Astrocyte (in vitro differentiated cells and primary cell): ENCODE measurements at regions not wholly inside any gene's neighbourhood (a gene's known extent, or its start where the extent isn't known, plus 50 kb on each side); places are given as distances from the start of the nearest gene placed in this dataset.

Source experiments
- DNase-seq: peaks from one replicate; pipeline ENCODE4 v3.0.0-alpha.2; 2010; ENCODE audit warnings: low read depth
- FAIRE-seq: peaks from 2 replicates; lab custom pipeline; 2011; peaks lifted over from hg19 to GRCh38; lab: Jason Lieb, UNC
- H2AFZ ChIP-seq: 2 replicates; pipeline ENCODE4 v1.6.0; 2012; ENCODE audit warnings: low read depth, low read length, inconsistent platforms
- H3K27ac ChIP-seq: 2 replicates; pipeline ENCODE4 v1.5.1; 2011; ENCODE audit warnings: low read depth, low read length, inconsistent platforms
- H3K27me3 ChIP-seq: 2 replicates; pipeline ENCODE4 v1.6.0; 2011; ENCODE audit warnings: low read length, inconsistent platforms; ENCODE audit not compliant: insufficient read depth
- H3K36me3 ChIP-seq: 2 replicates; pipeline ENCODE4 v1.5.1; 2011; ENCODE audit warnings: low read length, inconsistent platforms; ENCODE audit not compliant: insufficient read depth
- H3K4me1 ChIP-seq: 2 replicates; pipeline ENCODE4 v1.5.1; 2011; ENCODE audit warnings: low read length, inconsistent platforms; ENCODE audit not compliant: insufficient read depth
- H3K4me2 ChIP-seq: 2 replicates; pipeline ENCODE4 v1.6.0; 2012; ENCODE audit warnings: low read length, inconsistent platforms
- H3K4me3 ChIP-seq: 2 replicates; pipeline ENCODE4 v1.5.1; 2011; ENCODE audit warnings: low read depth, mild to moderate bottlenecking, low read length, inconsistent platforms; ENCODE audit not compliant: insufficient read depth
- H3K79me2 ChIP-seq: 2 replicates; pipeline ENCODE4 v1.6.0; 2012; ENCODE audit warnings: mild to moderate bottlenecking, low read length, inconsistent platforms; ENCODE audit not compliant: insufficient read depth
- H3K9ac ChIP-seq: 2 replicates; pipeline ENCODE4 v1.6.0; 2012; ENCODE audit warnings: mild to moderate bottlenecking, low read length, inconsistent platforms
- H3K9me3 ChIP-seq: 2 replicates; pipeline ENCODE4 v1.5.1; 2012; ENCODE audit warnings: low read depth, mild to moderate bottlenecking, low read length, inconsistent platforms; ENCODE audit not compliant: insufficient read depth
- H4K20me1 ChIP-seq: 2 replicates; pipeline ENCODE4 v1.6.0; 2012; ENCODE audit warnings: low read length, inconsistent platforms; ENCODE audit not compliant: insufficient read depth
- H3K27ac Mint-ChIP-seq: one replicate; pipeline ENCODE4 v1.8.0; 2021; ENCODE audit warnings: mild to moderate bottlenecking, mixed read lengths; ENCODE audit not compliant: unreplicated experiment
- H3K27me3 Mint-ChIP-seq: one replicate; pipeline ENCODE4 v1.8.0; 2021; ENCODE audit warnings: low read depth, mixed read lengths; ENCODE audit not compliant: unreplicated experiment
- H3K36me3 Mint-ChIP-seq: one replicate; pipeline ENCODE4 v1.8.0; 2021; ENCODE audit warnings: low read depth, mixed read lengths; ENCODE audit not compliant: unreplicated experiment
- H3K4me1 Mint-ChIP-seq: one replicate; pipeline ENCODE4 v1.8.0; 2021; ENCODE audit warnings: low read depth, mixed read lengths; ENCODE audit not compliant: unreplicated experiment
- H3K4me3 Mint-ChIP-seq: one replicate; pipeline ENCODE4 v1.8.0; 2021; ENCODE audit warnings: mild to moderate bottlenecking, moderate library complexity, mixed read lengths; ENCODE audit not compliant: unreplicated experiment
- H3K9me3 Mint-ChIP-seq: one replicate; pipeline ENCODE4 v1.8.0; 2021; ENCODE audit warnings: mild to moderate bottlenecking, mixed read lengths; ENCODE audit not compliant: unreplicated experiment
- EZH2 ChIP-seq: IDR thresholded peaks from 2 replicates; pipeline ENCODE4 v1.6.1; 2012; ENCODE audit warnings: mild to moderate bottlenecking, low read length, inconsistent platforms; ENCODE audit not compliant: insufficient read depth
- TF ChIP-seq, protein P1 (sequence below): IDR thresholded peaks from 2 replicates; pipeline ENCODE4 v1.5.1; 2011; ENCODE audit warnings: low read depth, mild to moderate bottlenecking, inconsistent platforms, low read length, moderate library complexity; ENCODE audit not compliant: insufficient read depth

DNA sequence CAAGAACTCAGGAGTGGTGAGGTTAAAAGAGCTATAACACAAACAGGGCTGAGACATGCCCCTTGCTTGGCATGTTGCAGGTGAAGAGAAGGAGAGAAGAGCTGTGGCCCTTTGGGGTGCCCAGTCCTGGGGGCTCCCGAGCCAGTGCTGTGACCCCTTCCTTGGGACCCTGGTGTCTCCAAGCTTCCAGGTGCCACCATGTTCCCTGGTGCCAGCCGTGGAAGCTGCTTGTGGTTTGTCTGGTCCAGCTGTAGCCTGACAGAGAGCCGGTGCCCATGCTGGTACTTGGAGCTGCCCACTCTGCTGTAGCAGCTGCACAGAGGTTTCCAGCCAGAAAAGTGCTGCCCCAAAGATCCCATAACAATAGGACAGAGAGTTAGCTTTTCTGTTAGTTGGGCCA is 159.2 kb upstream of the SLC38A2 start:
- H3K27ac ChIP-seq = no peak overlapping the region
- no peak overlapping the region for H3K9ac ChIP-seq
- H4K20me1 ChIP-seq = no peaks in the 10 kb centered on the region
- Mint-ChIP-seq H3K4me3 (no peak overlapping the region), H3K27ac (no peak overlapping the region), H3K9me3 (peaks cover 3% of the 10 kb centered on the region), H3K36me3 (no peaks in the 10 kb centered on the region), H3K27me3 (no peaks in the 10 kb centered on the region), H3K4me1 (peaks cover 16% of the 10 kb centered on the region)
- H3K4me2 ChIP-seq = no peak overlapping the region
- TF ChIP-seq, protein P1, sequence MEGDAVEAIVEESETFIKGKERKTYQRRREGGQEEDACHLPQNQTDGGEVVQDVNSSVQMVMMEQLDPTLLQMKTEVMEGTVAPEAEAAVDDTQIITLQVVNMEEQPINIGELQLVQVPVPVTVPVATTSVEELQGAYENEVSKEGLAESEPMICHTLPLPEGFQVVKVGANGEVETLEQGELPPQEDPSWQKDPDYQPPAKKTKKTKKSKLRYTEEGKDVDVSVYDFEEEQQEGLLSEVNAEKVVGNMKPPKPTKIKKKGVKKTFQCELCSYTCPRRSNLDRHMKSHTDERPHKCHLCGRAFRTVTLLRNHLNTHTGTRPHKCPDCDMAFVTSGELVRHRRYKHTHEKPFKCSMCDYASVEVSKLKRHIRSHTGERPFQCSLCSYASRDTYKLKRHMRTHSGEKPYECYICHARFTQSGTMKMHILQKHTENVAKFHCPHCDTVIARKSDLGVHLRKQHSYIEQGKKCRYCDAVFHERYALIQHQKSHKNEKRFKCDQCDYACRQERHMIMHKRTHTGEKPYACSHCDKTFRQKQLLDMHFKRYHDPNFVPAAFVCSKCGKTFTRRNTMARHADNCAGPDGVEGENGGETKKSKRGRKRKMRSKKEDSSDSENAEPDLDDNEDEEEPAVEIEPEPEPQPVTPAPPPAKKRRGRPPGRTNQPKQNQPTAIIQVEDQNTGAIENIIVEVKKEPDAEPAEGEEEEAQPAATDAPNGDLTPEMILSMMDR = no peak
- no peak for TF ChIP-seq EZH2
- H2AFZ ChIP-seq = no peak overlapping the region
- H3K4me1 ChIP-seq = no peaks in the 10 kb centered on the region
- H3K9me3 ChIP-seq = peaks cover 6% of the 10 kb centered on the region
- H3K4me3 ChIP-seq = no peak overlapping the region
- no peaks in the 10 kb centered on the region for H3K27me3 ChIP-seq
- H3K79me2 ChIP-seq = no peaks in the 10 kb centered on the region
- FAIRE-seq (no peak), DNase-seq (no peak)
- H3K36me3 ChIP-seq = no peaks in the 10 kb centered on the region

GRCh38 chr12:46531059-46531785 is 158.6 kb upstream of the SLC38A2 start:
- Histone ChIP-seq H3K27ac (no peak overlapping the region), H3K9me3 (peaks cover 6% of the 10 kb centered on the region), H3K27me3 (no peaks in the 10 kb centered on the region), H3K4me2 (no peak overlapping the region), H3K4me3 (no peak overlapping the region), H3K4me1 (no peaks in the 10 kb centered on the region), H3K79me2 (no peaks in the 10 kb centered on the region), H3K36me3 (no peaks in the 10 kb centered on the region), H3K9ac (no peak overlapping the region), H2AFZ (no peak overlapping the region), H4K20me1 (no peaks in the 10 kb centered on the region)
- no peaks in the 10 kb centered on the region for H3K36me3 Mint-ChIP-seq
- TF ChIP-seq, protein P1 = no peak
- no peak for TF ChIP-seq EZH2
- H3K4me1 Mint-ChIP-seq = peaks cover 15% of the 10 kb centered on the region
- DNase-seq (no peak), FAIRE-seq (no peak)
- no peaks in the 10 kb centered on the region for H3K27me3 Mint-ChIP-seq
- H3K27ac Mint-ChIP-seq = no peak overlapping the region
- no peak overlapping the region for H3K4me3 Mint-ChIP-seq
- H3K9me3 Mint-ChIP-seq = peaks cover 3% of the 10 kb centered on the region

DNA sequence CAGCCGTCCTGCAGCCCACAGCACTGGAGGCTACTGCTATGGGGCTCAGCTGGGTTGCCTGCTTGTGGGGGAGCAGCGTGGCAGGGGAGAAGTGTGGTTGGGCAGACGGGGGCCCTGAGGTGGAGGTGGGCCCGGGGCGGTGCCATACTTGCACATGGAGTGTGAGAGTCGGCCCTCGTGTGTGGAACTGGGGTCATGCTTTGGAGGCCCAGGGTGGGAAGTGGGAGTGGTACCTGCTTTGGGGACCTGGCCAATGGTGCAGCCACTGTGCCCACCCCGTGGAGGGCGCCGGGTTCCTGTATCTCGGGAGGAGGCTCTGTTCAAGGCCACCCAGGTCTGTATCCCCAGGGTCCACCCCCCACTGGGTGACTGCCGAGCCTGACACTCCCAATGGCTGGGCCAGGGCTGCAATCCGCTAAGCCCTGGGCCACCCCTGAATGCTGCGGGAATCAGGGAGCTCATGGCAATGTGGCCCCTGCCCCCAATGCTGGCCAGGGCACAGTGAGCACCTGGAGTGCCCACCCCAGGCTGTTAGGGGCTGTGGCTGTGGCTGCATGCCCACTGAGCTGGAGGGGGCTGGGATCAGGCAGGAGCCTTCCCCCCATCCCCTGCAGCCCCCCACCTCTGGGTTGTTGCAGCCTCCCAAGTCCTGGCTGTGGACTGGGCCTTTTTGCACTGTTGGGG is 157.9 kb upstream of the SLC38A2 start:
- no peak overlapping the region for H3K4me3 Mint-ChIP-seq
- no peaks in the 10 kb centered on the region for H3K79me2 ChIP-seq
- no peaks in the 10 kb centered on the region for H4K20me1 ChIP-seq
- no peak overlapping the region for H3K9ac ChIP-seq
- TF ChIP-seq EZH2 = no peak
- TF ChIP-seq, protein P1 = no peak
- H3K9me3 Mint-ChIP-seq = peaks cover 3% of the 10 kb centered on the region
- FAIRE-seq (no peak), DNase-seq (no peak)
- no peak overlapping the region for H3K4me3 ChIP-seq
- H3K9me3 ChIP-seq = peaks cover 6% of the 10 kb centered on the region
- no peaks in the 10 kb centered on the region for H3K4me1 ChIP-seq
- peaks cover 14% of the 10 kb centered on the region for H3K4me1 Mint-ChIP-seq
- H3K27me3 ChIP-seq = no peaks in the 10 kb centered on the region
- H3K36me3 Mint-ChIP-seq = no peaks in the 10 kb centered on the region
- H3K27ac Mint-ChIP-seq = no peak overlapping the region
- no peaks in the 10 kb centered on the region for H3K36me3 ChIP-seq
- no peaks in the 10 kb centered on the region for H3K27me3 Mint-ChIP-seq
- no peak overlapping the region for H3K4me2 ChIP-seq
- no peak overlapping the region for H2AFZ ChIP-seq
- no peak overlapping the region for H3K27ac ChIP-seq
